GM11168 (cell line): ENCODE measurements at regions not wholly inside any gene's neighbourhood (a gene's known extent, or its start where the extent isn't known, plus 50 kb on each side); places are given as distances from the start of the nearest gene placed in this dataset.

Source experiments
- in situ Hi-C: fragments of 300-500 bp; cut with MboI; formaldehyde crosslinking; loops from one replicate; pipeline ENCODE4 v1.12.0; 2022; ENCODE audit warnings: low sequenced_read_pairs; ENCODE audit not compliant: unreplicated experiment

DNA sequence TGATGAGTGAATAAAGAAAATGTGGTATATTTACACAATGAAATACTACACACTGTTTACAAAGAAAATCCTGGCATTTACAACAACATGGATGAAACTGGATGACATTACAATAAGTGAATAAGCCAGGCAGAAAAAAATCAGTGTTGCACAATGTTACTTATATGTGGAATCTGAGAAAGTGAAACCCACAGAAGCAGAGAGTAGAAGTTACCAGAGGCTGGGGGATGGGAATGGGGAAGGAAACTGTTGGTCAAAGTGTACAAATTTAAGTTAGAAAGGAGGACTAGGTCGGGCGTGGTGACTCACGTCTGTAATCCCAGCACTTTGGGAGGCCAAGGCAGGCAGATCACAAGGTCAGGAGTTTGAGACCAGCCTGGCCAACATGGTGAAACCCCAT lies 538.5 kb upstream of the MKI67 start:
- in situ Hi-C loops = no loop called here

DNA sequence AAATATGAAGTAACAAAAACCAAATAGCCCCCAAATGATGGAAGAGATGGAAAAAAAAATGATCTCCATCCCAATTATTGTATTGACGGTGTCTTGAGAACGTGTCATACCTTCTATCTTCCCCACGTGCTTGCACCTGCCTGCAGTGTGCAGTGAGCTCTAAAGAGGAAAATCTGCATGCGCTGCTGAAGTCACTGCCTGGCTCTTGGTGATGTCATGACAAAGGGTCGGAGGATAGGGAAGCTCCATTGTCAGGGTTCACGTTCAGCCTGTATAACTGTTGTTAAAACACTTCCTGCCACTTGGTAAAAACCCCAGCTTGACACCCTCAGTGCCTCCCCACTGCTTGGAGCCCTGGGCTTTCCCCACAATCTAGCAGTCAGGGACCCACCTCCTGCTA lies 549.2 kb upstream of the MKI67 start:
- in situ Hi-C loops = no loop called here

DNA sequence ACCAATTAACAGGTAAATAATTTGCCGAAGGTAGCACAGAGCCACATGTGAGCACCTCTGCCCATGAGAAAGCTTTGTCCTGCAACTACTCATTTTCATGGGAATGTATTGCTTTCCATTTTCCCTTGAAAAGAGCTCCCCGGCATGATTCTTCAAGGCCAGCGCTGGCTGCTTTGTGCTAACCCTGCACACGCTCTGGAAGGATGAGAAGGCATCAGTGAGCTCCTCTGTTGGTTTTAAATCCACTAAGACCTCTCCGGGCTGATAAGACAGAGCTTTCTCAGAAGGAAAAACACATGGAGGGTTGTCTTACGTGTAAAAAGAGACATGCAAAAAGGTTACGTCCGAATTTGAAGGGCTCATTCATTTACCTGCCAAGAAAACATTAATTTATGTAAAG lies 553.9 kb upstream of the MKI67 start:
- in situ Hi-C loops = no loop called here

DNA sequence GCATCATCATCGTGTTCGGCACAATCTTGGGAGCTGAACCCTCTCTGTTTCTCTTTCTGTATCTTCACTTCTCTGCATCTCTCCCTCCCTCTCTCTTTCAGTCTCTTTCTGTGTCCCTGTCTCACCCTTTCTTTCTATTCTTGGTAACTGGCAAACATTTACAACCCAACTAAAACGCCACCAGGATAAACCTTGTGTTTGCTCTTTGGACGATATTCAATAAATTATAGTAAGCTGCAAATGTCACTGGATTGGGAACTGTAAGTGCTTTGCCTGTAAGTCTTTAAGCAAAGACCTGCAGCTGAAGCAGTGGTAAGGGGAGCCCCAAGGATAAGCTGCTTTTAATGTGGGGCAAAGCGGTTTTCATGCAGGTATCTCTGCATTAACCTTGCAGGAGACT lies 558.0 kb upstream of the MKI67 start:
- in situ Hi-C loops = no loop called here

DNA sequence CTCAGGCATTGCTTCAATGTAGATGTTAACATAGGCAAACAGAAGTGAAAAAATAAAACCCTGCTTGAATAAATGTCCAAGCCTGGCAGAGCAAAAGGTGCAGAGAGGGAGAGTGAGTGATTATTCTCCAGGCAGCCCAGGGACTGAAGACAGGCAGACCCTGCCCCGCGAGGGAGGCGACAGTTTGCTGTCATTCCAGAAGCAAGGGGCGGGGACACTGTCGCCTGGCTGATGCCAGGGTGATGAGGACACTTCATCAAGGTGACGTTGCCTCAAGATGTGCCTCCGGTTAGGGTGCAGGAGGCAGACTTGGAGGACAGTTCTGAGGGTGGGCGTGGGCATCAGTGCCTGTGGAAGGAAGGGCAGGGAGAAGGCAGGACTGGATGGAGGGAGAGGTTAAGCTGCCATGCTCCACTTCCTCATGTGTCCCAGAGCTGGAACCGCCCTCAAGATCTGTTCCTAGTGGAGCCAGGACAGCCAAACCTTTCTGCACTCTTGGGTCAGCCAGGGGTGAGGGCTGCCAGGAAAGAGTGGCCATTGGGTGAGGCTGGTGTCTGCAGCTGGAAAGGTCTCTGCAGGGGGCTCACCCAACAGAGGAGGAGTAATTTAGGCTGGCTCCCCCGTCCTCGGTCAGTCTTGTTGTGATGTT lies 560.5 kb upstream of the MKI67 start:
- in situ Hi-C loops = no loop called here

DNA sequence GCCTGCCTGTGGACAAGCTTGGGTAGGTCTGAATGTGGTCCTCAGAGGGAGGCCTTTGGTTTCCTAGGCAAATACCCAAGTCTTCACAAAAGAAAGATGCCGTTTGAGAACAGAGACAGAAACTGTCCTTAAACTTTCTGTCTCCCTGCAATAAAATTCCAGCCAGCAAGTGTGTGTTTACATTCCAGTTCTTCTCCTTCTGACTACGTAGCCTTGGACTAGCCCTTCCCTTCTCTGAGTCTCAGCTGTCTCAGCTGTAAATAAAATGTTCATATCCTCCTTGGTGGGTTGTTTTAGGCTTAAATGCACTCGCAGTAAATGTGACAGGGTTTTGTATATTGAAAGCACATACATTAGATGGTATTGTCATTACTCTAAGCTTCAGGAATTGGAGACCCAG lies 561.2 kb upstream of the MKI67 start:
- in situ Hi-C loops = no loop called here

DNA sequence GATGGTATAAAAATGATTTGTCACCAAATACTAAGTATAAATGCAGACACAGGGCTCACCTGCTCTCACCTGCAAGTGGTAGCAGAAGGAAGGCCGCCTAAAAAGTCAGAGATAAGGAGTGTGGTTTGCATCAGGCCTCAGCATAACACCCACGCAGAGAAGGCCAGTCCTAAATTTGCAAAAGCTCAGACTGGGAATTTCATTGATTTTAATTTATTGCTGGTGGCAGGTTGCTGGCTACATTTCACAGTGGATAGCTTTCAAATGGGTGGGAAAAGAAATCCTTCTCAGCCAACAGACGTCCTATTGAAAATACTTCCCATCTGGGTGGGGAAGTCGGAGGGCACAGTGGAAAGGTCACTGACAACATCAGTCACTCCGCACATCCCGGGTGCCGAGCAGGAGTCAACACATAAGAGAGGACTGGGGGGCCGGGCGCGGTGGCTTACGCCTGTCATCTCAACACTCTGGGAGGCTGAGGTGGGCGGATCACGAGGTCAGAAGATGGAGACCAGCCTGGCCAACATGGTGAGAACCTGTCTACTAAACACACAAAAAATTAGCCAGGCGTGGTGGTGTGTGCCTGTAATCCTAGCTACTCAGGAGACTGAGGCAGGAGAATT lies 561.8 kb upstream of the MKI67 start:
- in situ Hi-C loops = no loop called here

DNA sequence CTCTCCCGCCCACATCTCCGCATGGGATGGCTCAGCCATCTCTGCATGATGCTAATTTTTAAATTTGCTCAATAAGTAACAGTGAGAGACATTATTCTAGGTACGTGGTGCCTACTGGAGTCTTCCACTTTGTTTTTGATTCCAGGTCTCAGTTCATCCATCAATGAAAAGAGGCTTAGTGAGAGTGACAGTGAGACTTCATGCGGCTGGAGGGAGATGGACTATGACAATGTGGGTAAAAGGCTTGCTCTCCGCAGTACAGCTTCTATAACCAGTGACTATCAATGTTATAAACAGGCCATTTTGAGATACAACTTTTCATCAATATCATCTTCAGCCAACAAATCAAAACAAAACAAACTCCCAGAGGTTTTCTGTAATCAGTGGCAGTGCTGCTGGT lies 563.4 kb upstream of the MKI67 start:
- in situ Hi-C loops = no loop called here

DNA sequence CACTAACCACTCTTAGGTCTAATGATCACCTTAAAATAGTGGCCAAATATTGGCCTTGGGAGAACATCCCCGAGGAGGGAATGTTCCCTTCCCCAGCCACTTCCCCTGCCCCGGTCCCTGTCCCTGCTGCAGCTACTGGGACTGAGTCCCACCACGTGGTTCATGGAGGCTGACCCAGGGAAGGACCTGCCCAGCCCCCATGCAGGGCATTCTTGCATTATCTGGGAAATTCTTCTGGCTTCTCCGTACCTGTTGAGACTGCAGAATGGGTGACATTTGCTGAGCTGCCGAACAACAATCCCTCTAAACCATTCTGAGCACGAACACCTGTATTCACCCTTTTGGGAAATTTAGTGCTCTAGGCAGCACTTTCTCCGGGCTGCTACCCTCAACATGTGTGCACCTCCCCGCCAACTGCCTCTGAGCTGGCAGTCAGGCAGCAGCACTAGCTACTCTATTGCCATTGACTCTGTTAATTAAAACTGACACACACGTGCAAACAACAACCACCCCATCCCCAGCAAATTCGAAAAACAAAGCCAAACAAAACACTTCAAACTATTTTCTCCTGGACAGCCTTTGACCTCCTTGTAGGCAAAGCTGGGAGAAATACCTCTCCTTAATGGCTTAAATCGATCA lies 567.4 kb upstream of the MKI67 start:
- in situ Hi-C loops = no loop called here

DNA sequence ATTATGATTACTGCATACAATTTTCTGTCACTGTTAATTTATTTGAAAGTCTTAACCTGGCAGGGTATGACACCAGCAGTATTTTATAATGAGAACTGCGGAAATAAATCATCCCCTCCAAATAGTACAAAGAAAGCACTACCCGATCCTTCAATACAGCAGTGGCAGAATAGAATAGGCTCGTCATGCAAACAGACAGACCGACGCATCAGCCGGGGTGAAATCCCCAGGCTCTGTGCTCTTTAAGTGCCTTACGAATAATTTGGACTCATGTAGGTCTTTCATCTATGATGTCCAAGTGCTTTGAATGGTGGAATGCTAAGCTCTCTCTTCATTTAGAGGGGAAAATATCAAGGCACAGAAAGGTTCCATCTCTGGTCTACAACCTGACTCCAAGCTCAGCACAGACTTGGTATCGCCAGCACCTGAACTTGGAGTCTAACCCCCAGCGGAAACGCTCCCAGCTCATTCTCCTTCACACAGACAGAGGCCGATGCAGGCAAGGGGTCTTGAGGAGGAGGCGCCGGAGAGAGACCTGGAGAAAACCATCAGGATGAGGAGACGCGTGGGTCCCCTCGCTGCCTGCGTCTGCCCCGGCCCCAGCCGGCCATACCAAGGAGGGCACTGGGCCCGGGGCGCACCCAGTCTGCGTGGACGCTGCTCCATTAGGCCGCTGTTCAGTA lies 568.1 kb upstream of the MKI67 start:
- in situ Hi-C loops = no loop called here

DNA sequence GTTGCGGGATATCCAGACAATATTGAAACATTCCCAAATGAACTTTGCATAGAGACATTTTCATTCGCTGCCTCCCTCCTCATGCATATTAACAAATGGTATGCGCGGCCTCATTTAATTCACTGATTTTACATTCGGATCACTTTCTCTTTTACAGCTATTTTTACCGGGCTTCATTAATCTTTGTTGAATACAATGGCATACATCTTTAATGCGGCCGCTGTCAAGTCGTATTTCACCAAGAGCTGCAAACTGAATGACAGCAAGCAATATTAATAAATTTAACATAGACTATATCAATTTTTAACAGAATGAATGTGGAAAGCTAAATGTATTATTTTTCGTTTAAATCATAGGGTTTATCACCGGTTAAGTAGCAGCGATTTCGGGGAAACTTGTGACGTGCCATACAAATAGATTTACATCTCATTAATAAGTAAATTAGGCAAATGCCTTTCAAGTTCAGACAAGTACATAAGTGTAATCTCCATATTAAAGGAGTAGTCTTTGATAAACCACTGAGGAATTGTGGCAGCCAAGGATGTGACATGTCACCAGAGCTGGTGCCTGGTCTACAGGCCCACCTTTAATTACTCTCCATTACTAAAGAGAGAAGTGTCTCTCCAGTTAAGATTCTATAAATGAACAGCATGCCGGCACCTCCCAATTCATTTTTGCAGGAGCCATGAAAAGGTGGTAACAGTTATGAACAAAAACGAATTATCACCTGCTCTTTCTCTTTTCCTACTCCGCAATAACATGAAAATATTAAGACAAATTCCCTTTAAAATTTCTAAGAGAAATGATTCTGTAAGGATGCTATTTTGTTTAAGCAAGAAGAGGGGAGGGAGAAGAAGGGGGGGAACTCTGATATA lies 568.9 kb upstream of the MKI67 start:
- in situ Hi-C loops = no loop called here

DNA sequence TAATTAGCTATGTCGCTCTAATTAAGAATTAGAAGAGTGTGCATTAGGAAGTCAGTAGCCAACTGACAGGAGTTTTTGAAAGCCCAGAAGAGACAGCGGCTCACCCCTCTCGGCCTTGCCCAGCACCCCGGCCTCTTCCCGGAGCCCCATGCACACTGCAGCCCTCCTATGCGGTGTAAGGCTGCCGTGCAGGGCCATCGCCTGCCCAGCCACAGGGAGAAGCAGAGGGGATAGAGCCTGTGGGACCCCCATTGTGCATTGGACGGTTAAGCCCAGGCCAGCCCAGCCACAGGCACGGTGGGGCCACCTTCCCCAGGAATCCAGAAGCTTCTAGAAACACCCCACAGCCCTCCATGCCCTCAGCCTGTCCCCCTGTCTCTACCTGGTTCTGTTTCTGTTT lies 569.7 kb upstream of the MKI67 start:
- in situ Hi-C loops = no loop called here

DNA sequence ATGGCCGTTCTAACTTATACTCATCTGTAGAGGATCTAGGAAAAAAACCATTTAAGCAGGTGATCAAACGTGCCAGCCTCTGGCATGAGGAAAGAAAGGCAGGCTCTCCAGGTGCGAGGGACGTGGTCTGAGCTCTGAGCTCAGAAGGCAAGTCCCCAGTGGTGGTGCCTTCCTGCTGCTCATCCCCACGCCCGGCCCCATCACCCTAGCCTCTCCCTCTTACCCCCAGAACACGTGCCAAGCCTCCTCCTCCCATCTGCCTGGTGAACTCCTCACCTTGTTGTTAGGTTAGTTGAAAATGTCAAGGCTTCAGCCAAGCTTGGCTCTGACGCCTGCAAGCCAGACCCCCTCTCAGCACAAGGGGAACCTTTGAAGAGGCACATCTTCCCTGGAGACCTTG lies 571.2 kb upstream of the MKI67 start:
- in situ Hi-C loops = no loop called here

DNA sequence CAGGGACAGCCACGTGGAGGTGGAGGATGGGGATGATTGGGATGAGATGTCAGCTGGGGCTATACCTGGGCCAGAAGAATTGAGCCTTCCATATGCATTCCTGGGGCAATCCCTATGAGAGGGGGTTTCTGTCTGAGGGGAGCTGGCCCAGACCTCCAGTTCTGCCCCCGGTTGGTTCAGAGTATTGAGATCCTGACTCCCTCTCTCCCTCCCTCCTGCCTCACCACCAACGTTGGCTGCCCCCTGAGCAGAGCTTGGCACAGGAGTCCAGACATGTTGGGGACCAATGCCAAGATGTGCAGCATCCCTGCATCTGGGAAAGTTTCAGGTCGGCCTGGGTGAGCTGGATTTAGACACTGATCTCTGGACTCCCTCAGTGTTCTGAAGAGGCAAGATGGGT lies 575.2 kb upstream of the MKI67 start:
- in situ Hi-C loops = no loop called here

DNA sequence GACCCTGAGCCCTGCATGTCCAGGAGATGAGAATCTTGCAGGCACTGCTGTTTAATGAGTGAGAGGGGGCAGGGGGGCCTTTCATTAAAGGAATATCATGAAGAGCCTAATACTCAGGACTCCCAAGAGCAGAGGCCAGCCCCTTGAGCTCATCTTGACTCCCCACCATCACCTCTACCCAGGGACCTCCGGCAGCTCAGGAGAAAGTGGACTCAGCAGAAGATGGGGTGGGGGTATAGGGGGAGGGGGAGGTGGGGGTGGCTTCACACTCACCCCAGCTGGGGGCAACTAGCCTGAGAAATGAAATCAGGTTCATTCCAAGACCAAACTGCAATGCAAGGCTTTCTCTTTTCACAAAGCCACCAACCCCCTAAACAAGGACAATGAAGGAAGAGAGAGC lies 575.6 kb upstream of the MKI67 start:
- in situ Hi-C loops = no loop called here

DNA sequence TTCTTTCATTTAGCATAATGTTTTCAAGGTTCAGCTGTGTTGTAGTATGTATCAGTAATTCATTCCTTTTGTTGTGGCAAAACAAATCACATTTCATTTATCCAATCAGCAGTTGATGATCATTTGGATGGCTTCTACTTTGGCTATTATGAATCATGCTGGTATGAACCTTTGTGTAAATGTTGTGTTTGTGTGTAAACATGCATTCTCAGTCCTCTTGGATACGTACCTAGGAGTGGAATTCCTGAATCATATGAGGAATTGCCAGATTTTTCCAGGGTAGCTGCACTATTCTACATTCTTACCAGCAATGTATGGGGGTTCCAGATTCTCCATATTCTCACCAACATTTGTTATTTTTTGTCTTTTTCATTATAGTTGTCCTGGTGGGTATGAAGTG lies 578.5 kb upstream of the MKI67 start:
- in situ Hi-C loops = no loop called here

DNA sequence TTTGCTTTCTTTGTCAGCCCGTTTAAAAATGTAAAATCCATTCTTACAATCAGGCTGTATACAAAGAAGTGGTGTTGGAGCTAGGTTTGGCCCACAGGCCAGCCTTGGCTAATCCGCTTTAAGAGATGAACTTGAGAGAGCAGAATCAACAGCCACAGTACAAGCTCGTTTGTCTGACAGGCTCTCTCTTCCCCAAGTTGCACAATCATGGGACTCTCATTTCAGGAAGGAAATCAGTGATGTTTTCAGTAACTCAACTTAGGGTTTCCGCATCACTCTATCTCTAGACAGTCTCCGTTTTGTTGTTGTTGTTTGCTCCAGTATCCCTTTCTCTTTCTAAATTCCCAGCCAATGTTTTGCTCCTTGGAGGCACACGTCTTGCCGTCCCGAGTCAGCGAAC lies 582.0 kb upstream of the MKI67 start:
- in situ Hi-C loops = no loop called here

DNA sequence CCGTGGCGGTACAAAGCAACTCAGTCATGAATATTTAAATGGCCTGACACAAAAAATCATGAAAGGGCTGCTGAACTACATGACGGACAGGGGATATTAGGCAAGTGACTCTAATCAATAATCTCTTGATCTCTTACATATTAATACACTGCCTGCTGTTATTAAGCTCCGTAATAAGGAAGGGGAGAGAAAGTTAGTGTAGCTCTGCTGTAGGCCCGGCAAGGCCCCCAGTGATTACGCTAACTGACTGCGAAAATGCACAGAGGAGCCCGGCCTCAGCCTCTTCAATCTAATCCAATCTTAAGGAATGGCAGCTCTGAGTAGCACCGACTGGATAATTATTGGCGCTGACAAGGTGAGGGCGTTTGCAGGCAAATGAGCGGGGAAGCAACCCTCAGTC lies 583.5 kb upstream of the MKI67 start:
- in situ Hi-C loops = no loop called here

DNA sequence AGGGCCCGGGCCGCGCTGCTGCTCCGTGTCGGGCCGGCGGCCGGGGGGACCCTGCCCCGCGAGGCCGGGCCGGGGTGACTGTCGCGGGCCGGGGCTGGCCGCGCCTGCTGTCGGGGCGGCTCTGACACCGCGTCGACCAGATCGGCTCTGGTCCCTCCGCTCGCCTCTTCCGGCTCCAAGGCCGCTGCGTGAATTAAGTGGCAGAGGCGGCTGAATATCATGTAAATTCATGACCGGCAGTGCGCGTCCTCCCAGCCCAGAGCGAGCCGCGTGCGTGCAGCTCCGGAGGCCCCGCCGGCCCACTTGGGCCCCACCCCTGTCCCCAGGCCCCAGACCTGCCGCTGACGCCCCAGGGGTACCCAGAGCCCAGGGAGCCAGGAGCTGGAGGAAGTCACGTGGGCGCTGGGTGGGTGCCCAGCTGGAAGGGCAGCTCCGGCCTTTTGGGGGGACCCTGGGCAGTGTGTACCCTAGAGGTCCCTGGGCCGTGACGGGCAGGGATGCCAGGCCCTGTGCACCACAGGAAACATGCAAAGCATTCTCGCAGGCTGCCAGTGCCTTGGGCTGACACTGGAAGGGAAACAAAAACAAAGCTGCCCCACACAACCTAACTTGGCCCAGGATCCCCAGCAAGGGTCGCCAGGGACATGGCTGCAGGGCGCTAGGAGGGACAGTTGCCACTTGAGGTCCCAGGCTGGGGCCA lies 584.0 kb upstream of the MKI67 start:
- in situ Hi-C loops = no loop called here

DNA sequence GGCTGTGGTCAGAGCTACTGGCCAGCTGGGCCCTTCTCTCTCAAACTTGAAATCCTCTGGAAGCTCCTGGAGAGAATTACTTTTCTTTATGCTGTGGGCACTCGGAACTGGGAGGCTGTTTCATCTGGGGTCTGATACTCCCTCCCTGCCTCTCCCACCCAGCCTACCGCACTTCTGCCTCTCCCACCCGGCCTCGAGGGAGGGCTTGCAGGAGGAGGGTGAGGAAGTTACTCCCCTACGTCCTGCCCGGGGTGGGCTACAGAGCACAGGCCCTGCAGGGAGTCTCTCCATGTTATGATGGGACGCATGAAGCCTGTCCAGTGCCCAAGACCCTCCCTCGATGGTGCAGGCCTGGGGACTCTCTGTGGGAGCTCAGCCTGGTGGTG lies 584.6 kb upstream of the MKI67 start:
- in situ Hi-C loops = no loop called here
